ENCODE measurements at regions not wholly inside any gene's neighbourhood (a gene's known extent, or its start where the extent isn't known, plus 50 kb on each side); places are given as distances from the start of the nearest gene placed in this dataset.
A peak's percentile ranks its signal among the peaks of the same experiment; 100 is the strongest.

DNA sequence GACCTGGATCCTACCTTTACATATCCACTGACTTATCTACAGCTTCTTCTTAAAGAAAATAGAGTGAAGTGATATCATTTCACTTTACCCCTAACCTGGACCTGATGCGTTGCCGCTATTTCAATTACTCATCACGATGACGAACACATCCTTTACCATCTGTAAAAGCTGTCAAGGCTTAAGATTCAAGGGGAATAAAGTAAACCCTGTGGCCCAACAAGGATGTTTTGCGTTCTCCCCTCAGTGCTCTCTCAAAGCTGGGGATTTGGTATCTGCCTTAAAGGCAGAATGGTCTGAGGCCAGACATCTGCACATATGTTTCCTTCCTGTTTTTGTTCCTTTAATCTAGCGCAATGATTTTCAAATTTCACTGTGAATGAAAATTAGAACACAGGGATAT, 100.1 kb upstream of the KLF7 start:
- Histone ChIP-seq H3K4me3 (ENCODE audit: control insufficient read depth in 1 of 7, extremely low read depth in 1 of 7, insufficient read depth in 4 of 7, low read depth in 2 of 7, low read length in 6 of 7) (no peak overlapping the region), H3K27ac (ENCODE audit: insufficient read depth in 1 of 2, low read depth in 1 of 2, low read length in 2 of 2, poor library complexity in 1 of 2, severe bottlenecking in 2 of 2) (no peak overlapping the region), H3K27me3 (replicated peaks in 2 of 5; ENCODE audit: control insufficient read depth in 4 of 5, insufficient read depth in 5 of 5, low read length in 4 of 5) (no peaks in the 10 kb centered on the region), H3K9me3 (ENCODE audit: control extremely low read depth in 1 of 5, control insufficient read depth in 4 of 5, insufficient read depth in 2 of 5, low read depth in 1 of 5, low read length in 4 of 5) (no peaks in the 10 kb centered on the region), H3K4me1 (ENCODE audit: control extremely low read depth in 1 of 4, control insufficient read depth in 4 of 4, insufficient read depth in 4 of 4, low read length in 3 of 4) (peaks cover 0 to 26% (median 14%) of the 10 kb centered on the region in 4 experiments), H3K36me3 (ENCODE audit: control insufficient read depth in 4 of 4, insufficient read depth in 4 of 4, low read length in 3 of 4) (no peaks in the 10 kb centered on the region)
- WGBS (ENCODE audit: insufficient coverage): 17% methylated on average over 2 of the region's 6 CpGs
- DNase-seq: peak; percentile 53 to 92 (median 92)
- CTCF ChIA-PET: interaction anchor here (1.0 to 1.9 kb wide), 3 partner anchors 19 to 98 kb away, joined by 4 to 6 read pairs (median 4); no protein-coding TSS in a partner anchor
- POLR2A ChIA-PET: interaction anchor here (0.6 to 1.5 kb wide), 3 partner anchors 27 to 100 kb away, joined by 3 to 4 read pairs (median 3); partner anchors contain the start of gene KLF7

DNA sequence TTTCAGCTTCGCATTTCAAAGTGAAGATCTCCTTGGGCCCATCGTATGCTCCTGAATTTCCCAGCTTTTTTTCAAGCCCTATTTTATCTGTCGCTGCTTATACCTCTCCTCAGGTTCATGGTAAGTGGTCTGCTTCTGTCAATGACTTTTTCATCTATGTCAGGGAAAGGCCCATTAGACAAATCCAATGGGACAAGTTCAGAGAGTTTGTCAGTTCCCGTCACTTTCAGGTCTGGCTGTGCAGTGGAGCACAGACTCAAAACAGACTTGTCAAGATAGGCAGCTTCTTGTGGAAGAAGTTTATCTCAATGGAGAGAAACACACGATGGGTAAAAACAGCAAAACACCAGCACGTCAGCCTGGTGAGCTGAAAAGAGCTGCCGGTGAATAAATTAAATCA, 100.9 kb upstream of the KLF7 start:
- DNase-seq: no peak
- no peaks in the 10 kb centered on the region for H3K9me3 ChIP-seq (ENCODE audit: control extremely low read depth in 1 of 5, control insufficient read depth in 4 of 5, insufficient read depth in 2 of 5, low read depth in 1 of 5, low read length in 4 of 5)
- ChIA-PET POLR2A (interaction anchor here (0.6 to 0.8 kb wide), 2 partner anchors 63 to 101 kb away, joined by 3 read pairs; partner anchors contain the start of gene KLF7), CTCF (interaction anchor here (1.5 to 1.9 kb wide), 3 partner anchors 13 to 27 kb away, joined by 4 to 6 read pairs (median 4); no protein-coding TSS in a partner anchor)
- WGBS (ENCODE audit: insufficient coverage): 98% methylated on average over 7 of the region's 7 CpGs
- H3K27me3 ChIP-seq (replicated peaks in 2 of 5; ENCODE audit: control insufficient read depth in 4 of 5, insufficient read depth in 5 of 5, low read length in 4 of 5): no peaks in the 10 kb centered on the region
- H3K4me1 ChIP-seq (ENCODE audit: control extremely low read depth in 1 of 4, control insufficient read depth in 4 of 4, insufficient read depth in 4 of 4, low read length in 3 of 4): peaks cover 0 to 26% (median 14%) of the 10 kb centered on the region in 4 experiments
- H3K36me3 ChIP-seq (ENCODE audit: control insufficient read depth in 4 of 4, insufficient read depth in 4 of 4, low read length in 3 of 4): no peaks in the 10 kb centered on the region
- no peak overlapping the region for H3K4me3 ChIP-seq (ENCODE audit: control insufficient read depth in 1 of 7, extremely low read depth in 1 of 7, insufficient read depth in 4 of 7, low read depth in 2 of 7, low read length in 6 of 7)
- H3K27ac ChIP-seq (ENCODE audit: insufficient read depth in 1 of 2, low read depth in 1 of 2, low read length in 2 of 2, poor library complexity in 1 of 2, severe bottlenecking in 2 of 2): no peak overlapping the region

DNA sequence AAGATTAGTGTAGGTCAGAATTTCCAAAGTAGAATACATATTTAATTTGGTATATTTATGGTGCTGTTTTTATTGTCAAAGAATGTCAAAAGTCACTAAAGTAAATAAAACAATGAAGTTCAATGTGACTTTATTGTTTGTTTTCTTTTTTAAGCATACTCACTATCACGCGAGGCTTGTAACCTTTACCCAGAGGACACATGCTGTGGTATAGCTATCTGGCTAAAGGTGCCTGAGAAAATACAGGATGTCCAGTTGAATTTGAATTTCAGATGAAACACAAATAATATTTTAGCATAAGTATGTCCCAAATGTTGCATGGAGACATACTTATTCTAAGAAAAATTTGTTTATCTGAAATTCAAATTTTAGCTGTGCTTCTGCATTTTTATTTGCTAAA, 103.3 kb upstream of the KLF7 start:
- Histone ChIP-seq H3K36me3 (ENCODE audit: control insufficient read depth in 4 of 4, insufficient read depth in 4 of 4, low read length in 3 of 4) (no peaks in the 10 kb centered on the region), H3K9me3 (ENCODE audit: control extremely low read depth in 1 of 5, control insufficient read depth in 4 of 5, insufficient read depth in 2 of 5, low read depth in 1 of 5, low read length in 4 of 5) (no peaks in the 10 kb centered on the region), H3K27me3 (replicated peaks in 2 of 5; ENCODE audit: control insufficient read depth in 4 of 5, insufficient read depth in 5 of 5, low read length in 4 of 5) (no peaks in the 10 kb centered on the region), H3K27ac (ENCODE audit: insufficient read depth in 1 of 2, low read depth in 1 of 2, low read length in 2 of 2, poor library complexity in 1 of 2, severe bottlenecking in 2 of 2) (no peak overlapping the region), H3K4me1 (ENCODE audit: control extremely low read depth in 1 of 4, control insufficient read depth in 4 of 4, insufficient read depth in 4 of 4, low read length in 3 of 4) (peaks cover 0 to 26% (median 14%) of the 10 kb centered on the region in 4 experiments), H3K4me3 (ENCODE audit: control insufficient read depth in 1 of 7, extremely low read depth in 1 of 7, insufficient read depth in 4 of 7, low read depth in 2 of 7, low read length in 6 of 7) (no peak overlapping the region)
- no peak for DNase-seq
- CTCF ChIA-PET: no interaction called here
- WGBS (ENCODE audit: insufficient coverage): no CpG with 5 or more reads among the region's 2 CpGs
- POLR2A ChIA-PET: no interaction called here

DNA sequence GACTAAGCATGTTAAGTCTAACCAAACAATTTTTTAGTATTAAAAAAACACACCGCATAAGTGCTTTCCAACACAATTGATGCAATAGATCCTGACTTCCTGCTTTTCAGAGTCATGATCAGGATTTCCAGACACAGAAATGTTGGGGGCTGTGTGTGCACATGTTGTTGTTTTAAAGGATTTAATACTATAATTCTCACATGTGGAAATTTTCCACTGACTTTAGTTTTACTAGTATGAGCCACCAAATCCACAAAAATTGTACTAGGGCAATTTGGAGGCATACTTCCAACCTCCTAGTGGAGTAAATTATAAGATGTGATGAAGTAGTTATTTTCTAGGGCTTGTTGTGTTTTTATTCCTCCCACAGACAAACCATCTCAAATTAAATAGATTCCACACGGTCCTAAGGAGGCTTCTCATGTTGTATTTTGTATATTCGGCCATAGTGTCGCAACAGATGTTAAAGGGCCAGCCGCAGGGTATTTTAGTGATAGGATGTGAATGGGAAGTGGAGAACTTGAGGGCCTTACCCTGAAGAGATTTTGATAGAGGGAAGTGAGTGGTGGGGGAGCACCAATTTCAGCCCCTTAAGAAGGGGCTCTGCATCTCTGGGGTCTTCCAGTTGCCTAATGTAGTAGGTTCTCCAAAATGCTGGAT, 108.9 kb upstream of the KLF7 start:
- no peaks in the 10 kb centered on the region for H3K27me3 ChIP-seq (replicated peaks in 2 of 5; ENCODE audit: control insufficient read depth in 4 of 5, insufficient read depth in 5 of 5, low read length in 4 of 5)
- 100% methylated on average over 3 of the region's 5 CpGs for WGBS (ENCODE audit: insufficient coverage)
- H3K4me3 ChIP-seq (ENCODE audit: control insufficient read depth in 1 of 7, extremely low read depth in 1 of 7, insufficient read depth in 4 of 7, low read depth in 2 of 7, low read length in 6 of 7): no peak overlapping the region
- H3K4me1 ChIP-seq (ENCODE audit: control extremely low read depth in 1 of 4, control insufficient read depth in 4 of 4, insufficient read depth in 4 of 4, low read length in 3 of 4): peaks cover 0 to 5% (median 0%) of the 10 kb centered on the region in 4 experiments
- no peak overlapping the region for H3K27ac ChIP-seq (ENCODE audit: insufficient read depth in 1 of 2, low read depth in 1 of 2, low read length in 2 of 2, poor library complexity in 1 of 2, severe bottlenecking in 2 of 2)
- H3K36me3 ChIP-seq (ENCODE audit: control insufficient read depth in 4 of 4, insufficient read depth in 4 of 4, low read length in 3 of 4): no peaks in the 10 kb centered on the region
- CTCF ChIA-PET: no interaction called here
- POLR2A ChIA-PET: no interaction called here
- DNase-seq: no peak
- H3K9me3 ChIP-seq (ENCODE audit: control extremely low read depth in 1 of 5, control insufficient read depth in 4 of 5, insufficient read depth in 2 of 5, low read depth in 1 of 5, low read length in 4 of 5): no peaks in the 10 kb centered on the region

DNA sequence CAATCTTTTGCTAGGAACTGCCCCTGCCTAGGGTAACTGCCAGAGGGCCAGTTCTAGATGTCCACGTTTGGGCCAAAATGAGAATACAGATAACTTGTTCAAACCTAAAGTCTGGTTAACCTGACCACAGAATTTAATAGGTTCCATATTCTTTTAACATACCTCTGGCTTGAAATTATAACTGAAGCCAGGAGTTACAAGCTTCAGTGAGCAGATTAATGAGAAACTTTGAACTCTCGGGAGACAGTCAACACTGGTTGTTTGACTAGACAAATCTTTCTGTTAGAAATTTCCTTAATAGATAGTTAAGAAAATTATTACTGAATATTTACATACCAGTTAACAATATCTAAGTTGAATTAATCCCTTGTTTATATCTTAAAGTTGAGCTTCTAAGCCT, 110.0 kb upstream of the KLF7 start:
- ChIA-PET CTCF (no interaction called here), POLR2A (no interaction called here)
- Histone ChIP-seq H3K4me1 (ENCODE audit: control extremely low read depth in 1 of 4, control insufficient read depth in 4 of 4, insufficient read depth in 4 of 4, low read length in 3 of 4) (no peaks in the 10 kb centered on the region), H3K36me3 (ENCODE audit: control insufficient read depth in 4 of 4, insufficient read depth in 4 of 4, low read length in 3 of 4) (no peaks in the 10 kb centered on the region), H3K27ac (ENCODE audit: insufficient read depth in 1 of 2, low read depth in 1 of 2, low read length in 2 of 2, poor library complexity in 1 of 2, severe bottlenecking in 2 of 2) (no peak overlapping the region), H3K27me3 (replicated peaks in 2 of 5; ENCODE audit: control insufficient read depth in 4 of 5, insufficient read depth in 5 of 5, low read length in 4 of 5) (no peaks in the 10 kb centered on the region), H3K9me3 (ENCODE audit: control extremely low read depth in 1 of 5, control insufficient read depth in 4 of 5, insufficient read depth in 2 of 5, low read depth in 1 of 5, low read length in 4 of 5) (no peaks in the 10 kb centered on the region), H3K4me3 (ENCODE audit: control insufficient read depth in 1 of 7, extremely low read depth in 1 of 7, insufficient read depth in 4 of 7, low read depth in 2 of 7, low read length in 6 of 7) (no peak overlapping the region)
- DNase-seq: no peak
- 100% methylated on average over 1 of the region's 2 CpGs for whole genome bisulfite sequencing (ENCODE audit: insufficient coverage)

DNA sequence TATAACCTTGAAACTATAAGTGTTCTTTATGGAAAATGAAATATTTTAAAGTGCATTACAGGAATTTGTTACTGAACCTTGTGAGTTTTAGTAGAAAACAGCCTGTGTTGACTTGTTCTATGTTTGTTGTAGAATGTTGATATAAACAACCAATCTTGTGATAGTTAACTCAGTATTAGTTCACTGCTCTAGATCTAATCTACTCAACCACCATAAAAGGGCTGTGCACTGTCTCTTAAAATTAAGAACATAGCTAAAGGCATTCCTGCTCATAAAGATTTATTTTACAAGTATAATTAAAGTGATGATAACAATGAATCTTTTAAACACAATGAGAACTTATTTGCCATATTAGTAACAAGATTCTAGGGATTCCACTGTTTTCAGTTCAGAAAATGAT, 110.5 kb upstream of the KLF7 start:
- POLR2A ChIA-PET: no interaction called here
- CTCF ChIA-PET: no interaction called here

DNA sequence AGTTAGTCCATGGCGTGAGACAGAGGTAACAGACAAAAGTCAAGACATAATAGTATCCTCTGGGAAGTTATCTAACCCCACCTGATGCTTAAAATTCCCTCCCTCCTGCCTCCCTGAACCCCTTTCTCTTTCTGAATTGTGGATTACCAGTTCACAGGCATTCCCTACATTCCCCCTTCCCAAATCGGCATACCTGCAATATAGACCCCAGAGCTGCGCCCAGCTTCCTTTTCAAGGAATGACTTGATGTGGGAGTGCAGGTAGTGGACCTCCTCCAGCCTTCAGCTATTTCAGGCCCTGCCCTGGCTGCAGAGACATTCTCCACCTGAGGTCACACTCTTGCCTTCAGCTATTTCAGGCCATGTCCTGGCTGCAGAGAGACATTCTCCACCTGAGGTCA, 111.1 kb upstream of the KLF7 start:
- H3K27ac ChIP-seq (ENCODE audit: insufficient read depth in 1 of 2, low read depth in 1 of 2, low read length in 2 of 2, poor library complexity in 1 of 2, severe bottlenecking in 2 of 2): no peak overlapping the region
- no peaks in the 10 kb centered on the region for H3K27me3 ChIP-seq (replicated peaks in 2 of 5; ENCODE audit: control insufficient read depth in 4 of 5, insufficient read depth in 5 of 5, low read length in 4 of 5)
- no peaks in the 10 kb centered on the region for H3K36me3 ChIP-seq (ENCODE audit: control insufficient read depth in 4 of 4, insufficient read depth in 4 of 4, low read length in 3 of 4)
- CTCF ChIA-PET: no interaction called here
- no peak overlapping the region for H3K4me3 ChIP-seq (ENCODE audit: control insufficient read depth in 1 of 7, extremely low read depth in 1 of 7, insufficient read depth in 4 of 7, low read depth in 2 of 7, low read length in 6 of 7)
- 100% methylated on average over 1 of the region's 3 CpGs for WGBS (ENCODE audit: insufficient coverage)
- no peaks in the 10 kb centered on the region for H3K9me3 ChIP-seq (ENCODE audit: control extremely low read depth in 1 of 5, control insufficient read depth in 4 of 5, insufficient read depth in 2 of 5, low read depth in 1 of 5, low read length in 4 of 5)
- no peaks in the 10 kb centered on the region for H3K4me1 ChIP-seq (ENCODE audit: control extremely low read depth in 1 of 4, control insufficient read depth in 4 of 4, insufficient read depth in 4 of 4, low read length in 3 of 4)
- no peak for DNase-seq
- POLR2A ChIA-PET: no interaction called here

More for the DNA sequence above, 110.5 kb upstream of the KLF7 start:
- Histone ChIP-seq H3K36me3 (ENCODE audit: control insufficient read depth in 4 of 4, insufficient read depth in 4 of 4, low read length in 3 of 4) (no peaks in the 10 kb centered on the region), H3K4me3 (ENCODE audit: control insufficient read depth in 1 of 7, extremely low read depth in 1 of 7, insufficient read depth in 4 of 7, low read depth in 2 of 7, low read length in 6 of 7) (no peak overlapping the region), H3K4me1 (ENCODE audit: control extremely low read depth in 1 of 4, control insufficient read depth in 4 of 4, insufficient read depth in 4 of 4, low read length in 3 of 4) (no peaks in the 10 kb centered on the region), H3K9me3 (ENCODE audit: control extremely low read depth in 1 of 5, control insufficient read depth in 4 of 5, insufficient read depth in 2 of 5, low read depth in 1 of 5, low read length in 4 of 5) (no peaks in the 10 kb centered on the region), H3K27me3 (replicated peaks in 2 of 5; ENCODE audit: control insufficient read depth in 4 of 5, insufficient read depth in 5 of 5, low read length in 4 of 5) (no peaks in the 10 kb centered on the region), H3K27ac (ENCODE audit: insufficient read depth in 1 of 2, low read depth in 1 of 2, low read length in 2 of 2, poor library complexity in 1 of 2, severe bottlenecking in 2 of 2) (no peak overlapping the region)
- DNase-seq: no peak

All from common myeloid progenitor, CD34-positive (primary cell).